ENCODE measurements at regions not wholly inside any gene's neighbourhood (a gene's known extent, or its start where the extent isn't known, plus 50 kb on each side); places are given as distances from the start of the nearest gene placed in this dataset.

DNA sequence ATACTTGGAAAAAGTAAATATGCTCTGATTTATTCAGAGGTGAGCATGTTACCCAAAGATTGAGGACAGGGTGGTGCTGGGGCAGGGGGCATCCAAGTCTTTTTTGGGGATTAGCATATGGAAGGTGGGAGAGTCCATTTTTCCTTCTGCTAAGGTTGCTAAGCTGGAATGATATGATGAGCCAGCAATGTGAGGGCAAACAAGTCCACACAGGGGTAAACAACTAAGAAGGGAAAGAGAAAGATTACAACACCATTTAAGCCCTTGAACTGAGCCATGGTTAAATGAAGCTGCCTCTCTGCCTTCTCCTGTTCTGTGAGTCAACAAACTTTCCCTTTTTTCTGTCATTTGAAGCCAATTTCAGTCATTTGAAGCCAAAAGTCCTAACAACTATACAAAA is 89.0 kb downstream of the RPL22L1 start:
- TF ChIP-seq TAF1 (IDR thresholded peaks at IDR 0.05; ENCODE audit: borderline replicate concordance, low read depth, low read length) (no peak), POLR2A (IDR thresholded peaks at IDR 0.05; ENCODE audit: low read depth, low read length) (no peak)
